Muscle of leg (tissue), 3 donors: ENCODE measurements at regions not wholly inside any gene's neighbourhood (a gene's known extent, or its start where the extent isn't known, plus 50 kb on each side); places are given as distances from the start of the nearest gene placed in this dataset.
A peak's percentile ranks its signal among the peaks of the same experiment; 100 is the strongest.
"Not testable (repeated sequence)": the region's sequence is repeated elsewhere in the genome, so short reads cannot be mapped to it uniquely, and the experiment has no call there.

Source experiments
- DNase-seq: peaks from one replicate; pipeline ENCODE4 v3.0.0; 2013
- H3K27ac ChIP-seq: one replicate; pipeline ENCODE4 v1.5.1; 2013; ENCODE audit warnings: mild to moderate bottlenecking, low read length, control low read depth
- H3K27me3 ChIP-seq: one replicate; pipeline ENCODE4 v1.6.1; 2013; ENCODE audit warnings: low read length; ENCODE audit not compliant: control insufficient read depth, insufficient read depth
- H3K36me3 ChIP-seq: one replicate; pipeline ENCODE4 v1.6.1; 2013; ENCODE audit warnings: low read length; ENCODE audit not compliant: control insufficient read depth, insufficient read depth
- H3K4me1 ChIP-seq: one replicate; pipeline ENCODE4 v1.6.1; 2013; ENCODE audit warnings: low read length; ENCODE audit not compliant: control insufficient read depth, insufficient read depth
- H3K4me3 ChIP-seq: one replicate; pipeline ENCODE4 v1.5.1; 2013; ENCODE audit warnings: low read length, control low read depth
- H3K9me3 ChIP-seq: replicated peaks from 2 replicates; pipeline ENCODE4 v1.6.1; 2013; ENCODE audit warnings: low read depth, low read length; ENCODE audit not compliant: control insufficient read depth
- WGBS: methylation state at CpG from one replicate; pipeline ENCODE4 v1.1.5; 2013; ENCODE audit warnings: missing lambda C conversion rate; ENCODE audit not compliant: insufficient coverage; 5-methylcytosine and 5-hydroxymethylcytosine counted together

- not testable (repeated sequence) for H3K4me1 ChIP-seq, H3K27ac ChIP-seq, H3K27me3 ChIP-seq, H3K9me3 ChIP-seq, DNase-seq, H3K36me3 ChIP-seq, H3K4me3 ChIP-seq
- WGBS = no CpG with 5 or more reads among the region's 1 CpG
Observed at GRCh38 chr11:23786974-23787373, 709.9 kb upstream of the LUZP2 start.

DNA sequence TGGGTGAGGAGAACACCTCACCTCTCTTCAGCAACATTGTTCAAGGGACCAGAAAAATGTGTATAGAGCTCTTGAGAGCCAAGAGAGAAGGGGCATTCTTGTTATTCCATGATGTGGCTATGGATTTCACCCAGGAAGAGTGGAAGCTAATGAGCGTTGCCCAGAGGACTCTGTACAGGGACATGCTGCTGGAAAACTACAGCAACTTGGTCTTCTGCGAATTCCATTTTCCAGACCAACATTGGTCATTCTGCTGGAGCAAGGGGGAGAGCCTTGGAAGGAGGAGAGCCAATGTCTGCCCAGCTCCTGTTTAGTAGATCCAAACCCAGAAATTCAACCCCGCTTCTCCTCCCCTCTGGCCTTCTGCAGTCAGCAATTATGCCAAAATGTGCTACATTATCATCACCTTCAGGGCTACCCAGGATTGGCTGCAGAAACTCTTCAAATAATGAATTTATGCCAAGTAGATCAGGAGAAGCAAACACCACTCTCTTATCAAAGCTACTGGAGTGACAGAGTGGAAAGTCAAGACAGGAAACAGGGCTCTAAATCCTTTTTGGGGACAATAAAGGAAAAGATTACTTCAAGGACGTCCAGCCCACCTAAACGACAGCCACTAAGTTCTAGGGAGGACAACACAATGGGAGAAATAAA lies 707.5 kb upstream of the LUZP2 start:
- DNase-seq = no peak
- H3K4me1 ChIP-seq = no peaks in the 10 kb centered on the region
- no peaks in the 10 kb centered on the region for H3K36me3 ChIP-seq
- no peak overlapping the region for H3K27ac ChIP-seq
- H3K4me3 ChIP-seq = no peak overlapping the region
- no peaks in the 10 kb centered on the region for H3K9me3 ChIP-seq
- WGBS = 75% methylated on average over 3 of the region's 5 CpGs
- no peaks in the 10 kb centered on the region for H3K27me3 ChIP-seq

DNA sequence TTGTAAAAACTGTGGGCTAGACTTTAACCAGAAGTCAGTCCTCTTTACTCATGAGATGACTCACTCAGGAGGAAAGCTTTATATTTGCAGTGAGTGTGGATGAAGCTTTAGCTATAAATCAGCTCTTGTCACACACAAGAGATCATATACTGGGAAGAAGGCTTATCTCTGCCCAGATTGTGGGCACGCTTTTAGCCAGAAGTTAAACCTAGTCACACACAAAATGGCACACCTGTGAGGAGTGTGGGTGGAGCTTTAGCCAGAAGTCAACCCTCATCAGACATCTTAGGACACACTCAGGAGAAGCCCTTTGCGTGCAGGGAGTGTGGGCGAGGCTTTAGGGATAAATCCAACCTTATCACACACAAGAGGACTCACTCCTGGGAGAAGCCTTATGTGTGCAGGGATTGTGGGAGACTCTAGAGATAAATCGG lies 706.9 kb upstream of the LUZP2 start:
- DNase-seq = no peak
- WGBS = no CpG with 5 or more reads among the region's 4 CpGs
- Histone ChIP-seq H3K4me3 (no peak overlapping the region), H3K27ac (no peak overlapping the region), H3K4me1 (no peaks in the 10 kb centered on the region), H3K36me3 (no peaks in the 10 kb centered on the region), H3K27me3 (no peaks in the 10 kb centered on the region), H3K9me3 (no peaks in the 10 kb centered on the region)

GRCh38 chr11:23797624-23798419 lies 699.0 kb upstream of the LUZP2 start:
- DNase-seq = no peak
- no peaks in the 10 kb centered on the region for H3K36me3 ChIP-seq
- H3K4me3 ChIP-seq = no peak overlapping the region
- H3K27ac ChIP-seq = no peak overlapping the region
- no peaks in the 10 kb centered on the region for H3K9me3 ChIP-seq
- H3K27me3 ChIP-seq = no peaks in the 10 kb centered on the region
- no peaks in the 10 kb centered on the region for H3K4me1 ChIP-seq
- WGBS = 50% methylated on average over 2 of the region's 3 CpGs

DNA sequence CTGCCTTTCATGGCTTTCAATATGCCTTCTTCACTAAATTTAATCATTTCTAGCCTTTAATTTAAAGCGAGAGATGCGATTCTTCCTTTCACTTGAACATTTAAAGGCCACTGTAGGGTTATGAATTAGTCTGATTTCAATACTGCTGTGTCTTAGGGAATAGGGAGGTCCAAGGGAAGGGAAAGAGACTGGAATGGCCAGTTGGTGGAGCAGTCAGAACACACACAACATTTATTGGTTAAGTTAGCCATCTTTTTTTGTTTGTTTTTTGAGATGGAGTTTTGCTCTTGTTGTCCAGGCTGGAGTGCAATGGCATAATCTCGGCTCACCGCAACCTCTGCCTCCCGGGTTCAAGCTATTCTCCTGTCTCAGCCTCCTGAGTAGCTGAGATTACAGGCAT lies 662.5 kb upstream of the LUZP2 start:
- not testable (repeated sequence) for H3K27ac ChIP-seq, H3K4me3 ChIP-seq, DNase-seq, H3K27me3 ChIP-seq, H3K9me3 ChIP-seq, H3K4me1 ChIP-seq, H3K36me3 ChIP-seq
- no CpG with 5 or more reads among the region's 5 CpGs for WGBS

GRCh38 chr11:23836981-23837380 lies 659.9 kb upstream of the LUZP2 start:
- Histone ChIP-seq H3K36me3 (no peaks in the 10 kb centered on the region), H3K27me3 (no peaks in the 10 kb centered on the region), H3K4me3 (no peak overlapping the region), H3K4me1 (no peaks in the 10 kb centered on the region), H3K9me3 (no peaks in the 10 kb centered on the region), H3K27ac (no peak overlapping the region)
- WGBS = no CpG with 5 or more reads among the region's 1 CpG
- DNase-seq = no peak

DNA sequence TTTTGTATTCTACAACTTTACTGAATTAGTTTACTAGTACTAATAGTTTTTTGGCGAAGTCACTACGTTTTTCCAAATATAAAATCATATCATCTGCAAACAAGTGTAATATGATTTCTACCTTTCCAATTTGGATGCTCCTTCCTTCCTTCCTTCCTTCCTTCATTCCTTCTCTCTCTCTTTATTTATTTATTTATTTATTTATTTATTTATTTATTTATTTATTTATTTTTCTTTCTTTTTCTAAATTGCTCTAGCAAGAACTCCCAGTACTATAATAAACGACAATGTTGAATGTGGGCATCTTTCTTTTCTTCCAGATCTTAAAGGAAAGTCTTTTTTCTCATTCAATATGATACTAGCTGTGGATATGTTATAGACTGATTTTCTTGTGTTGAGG lies 656.0 kb upstream of the LUZP2 start:
- Histone ChIP-seq H3K27ac (no peak overlapping the region), H3K36me3 (no peaks in the 10 kb centered on the region), H3K9me3 (no peaks in the 10 kb centered on the region), H3K4me1 (no peaks in the 10 kb centered on the region), H3K27me3 (no peaks in the 10 kb centered on the region), H3K4me3 (no peak overlapping the region)
- no CpG with 5 or more reads among the region's 3 CpGs for WGBS
- no peak for DNase-seq

- H3K27ac ChIP-seq = no peak overlapping the region
- no peak for DNase-seq
- 59% methylated on average over 3 of the region's 5 CpGs for WGBS
- no peaks in the 10 kb centered on the region for H3K9me3 ChIP-seq
- no peak overlapping the region for H3K4me3 ChIP-seq
- H3K36me3 ChIP-seq = no peaks in the 10 kb centered on the region
- H3K27me3 ChIP-seq = no peaks in the 10 kb centered on the region
- no peaks in the 10 kb centered on the region for H3K4me1 ChIP-seq
Observed at GRCh38 chr11:23846902-23847422, 649.9 kb upstream of the LUZP2 start.

GRCh38 chr11:23851216-23851615 lies 645.6 kb upstream of the LUZP2 start:
- Histone ChIP-seq H3K9me3 (no peaks in the 10 kb centered on the region), H3K27ac (no peak overlapping the region), H3K27me3 (no peaks in the 10 kb centered on the region), H3K4me3 (no peak overlapping the region), H3K4me1 (no peaks in the 10 kb centered on the region), H3K36me3 (no peaks in the 10 kb centered on the region)
- no CpG with 5 or more reads among the region's 1 CpG for WGBS
- no peak for DNase-seq

- H3K4me1 ChIP-seq = no peaks in the 10 kb centered on the region
- peak; percentile 11 for DNase-seq
- no CpG with 5 or more reads among the region's 1 CpG for WGBS
- no peaks in the 10 kb centered on the region for H3K27me3 ChIP-seq
- H3K36me3 ChIP-seq = no peaks in the 10 kb centered on the region
- H3K27ac ChIP-seq = no peak overlapping the region
- no peaks in the 10 kb centered on the region for H3K9me3 ChIP-seq
- no peak overlapping the region for H3K4me3 ChIP-seq
Observed at GRCh38 chr11:23856654-23857053, 640.2 kb upstream of the LUZP2 start.
